IMR-90 (cell line): ENCODE measurements at regions not wholly inside any gene's neighbourhood (a gene's known extent, or its start where the extent isn't known, plus 50 kb on each side); places are given as distances from the start of the nearest gene placed in this dataset.

Experiments used
- ATAC-seq: fragments of 200-7000 bp; cut with Tn5 transposase; 2 replicates; pipeline ENCODE4 v1.9.1; 2020; ENCODE audit warnings: low read depth, mild to moderate bottlenecking, moderate library complexity
- BruUV-seq: library from RNA; stranded (reverse); fragments of 400-500 nt; replicated peaks from 2 replicates; lab custom pipeline; 2021; lab: Mats Ljungman, UMichigan
- CTCF ChIA-PET: fragments of 300-600 bp; formaldehyde crosslinking; extraction: SDS; loops from one replicate; lab custom pipeline; 2021; ENCODE audit warnings: antibody characterized with exemption; lab: Yijun Ruan, JAX
- POLR2A ChIA-PET: fragments of 300-600 bp; sonication (Branson Sonifier 250); formaldehyde crosslinking; loops from one replicate; lab custom pipeline; 2022; ENCODE audit warnings: antibody characterized with exemption; ENCODE audit not compliant: unreplicated experiment; lab: Charles Lee
- DNase-seq: peaks from one replicate; pipeline ENCODE4 v3.0.0; 2013
- H2AFZ ChIP-seq: replicated peaks from 2 replicates; pipeline ENCODE3; 2013; ENCODE audit warnings: low read length, mild to moderate bottlenecking; ENCODE audit not compliant: poor library complexity
- H2AK5ac ChIP-seq: 2 replicates; pipeline ENCODE4 v1.6.1; 2013; ENCODE audit warnings: low read depth, low read length, inconsistent platforms
- H2AK9ac ChIP-seq: replicated peaks from 2 replicates; pipeline ENCODE3; 2013; ENCODE audit warnings: mild to moderate bottlenecking, low read depth, low read length, moderate library complexity; ENCODE audit not compliant: poor library complexity
- H2BK120ac ChIP-seq: 2 replicates; pipeline ENCODE4 v1.6.1; 2013; ENCODE audit warnings: low read depth, low read length, inconsistent platforms
- H2BK15ac ChIP-seq: 3 replicates; pipeline ENCODE4 v1.6.1; 2013; ENCODE audit warnings: low read depth, low read length, inconsistent platforms
- H2BK20ac ChIP-seq: 2 replicates; pipeline ENCODE4 v1.6.1; 2013; ENCODE audit warnings: low read depth, mild to moderate bottlenecking, inconsistent platforms, low read length, moderate library complexity
- H2BK5ac ChIP-seq: 2 replicates; pipeline ENCODE4 v1.6.1; 2013; ENCODE audit warnings: mild to moderate bottlenecking, low read depth, low read length, inconsistent platforms; ENCODE audit not compliant: poor library complexity, severe bottlenecking
- H3K14ac ChIP-seq: replicated peaks from 2 replicates; pipeline ENCODE4 v1.6.1; 2013; ENCODE audit warnings: low read depth, low read length, inconsistent platforms
- H3K18ac ChIP-seq: 2 replicates; pipeline ENCODE4 v1.6.1; 2013; ENCODE audit warnings: low read depth, low read length, control low read depth
- H3K23ac ChIP-seq: 2 replicates; pipeline ENCODE4 v1.6.1; 2013; ENCODE audit warnings: low read depth, low read length, inconsistent platforms
- H3K27ac ChIP-seq: 2 replicates; pipeline ENCODE4 v1.5.1; 2013; ENCODE audit warnings: mild to moderate bottlenecking, control low read depth, low read length; ENCODE audit not compliant: insufficient read depth
- H3K27me3 ChIP-seq: 2 replicates; pipeline ENCODE4 v1.6.1; 2013; ENCODE audit warnings: low read length; ENCODE audit not compliant: control insufficient read depth, insufficient read depth
- H3K36me3 ChIP-seq: 2 replicates; pipeline ENCODE4 v1.6.1; 2013; ENCODE audit warnings: low read length, mixed read lengths; ENCODE audit not compliant: control insufficient read depth, insufficient read depth
- H3K4ac ChIP-seq: 2 replicates; pipeline ENCODE4 v1.6.1; 2013; ENCODE audit warnings: low read depth, low read length, inconsistent platforms
- H3K4me1 ChIP-seq: 2 replicates; pipeline ENCODE4 v1.6.1; 2013; ENCODE audit warnings: low read length, mixed read lengths; ENCODE audit not compliant: control insufficient read depth, insufficient read depth
- H3K4me2 ChIP-seq: 2 replicates; pipeline ENCODE4 v1.6.1; 2013; ENCODE audit warnings: low read depth, mild to moderate bottlenecking, control low read depth, low read length, moderate library complexity
- H3K4me3 ChIP-seq: 2 replicates; pipeline ENCODE4 v1.5.1; 2013; ENCODE audit warnings: low read depth, mild to moderate bottlenecking, control low read depth, low read length, moderate library complexity; ENCODE audit not compliant: insufficient read depth
- H3K56ac ChIP-seq: 2 replicates; pipeline ENCODE4 v1.6.1; 2013; ENCODE audit warnings: low read length, inconsistent platforms; ENCODE audit not compliant: insufficient read depth; ENCODE audit errors: extremely low read depth
- H3K79me1 ChIP-seq, 2 experiments: 2 replicates each; pipeline ENCODE4 v1.6.1; 2013; ENCODE audit warnings: low read length in 2 of 2, inconsistent platforms in 1 of 2, low read depth in 1 of 2
- H3K9ac ChIP-seq: 2 replicates; pipeline ENCODE4 v1.6.1; 2013; ENCODE audit warnings: low read depth, low read length, control low read depth
- H3K9me1 ChIP-seq: 2 replicates; pipeline ENCODE4 v1.6.1; 2013; ENCODE audit warnings: low read length, inconsistent platforms; ENCODE audit not compliant: insufficient read depth
- H3K9me3 ChIP-seq: 2 replicates; pipeline ENCODE4 v1.6.1; 2013; ENCODE audit warnings: low read length; ENCODE audit not compliant: control insufficient read depth, insufficient read depth
- H4K20me1 ChIP-seq: 2 replicates; pipeline ENCODE4 v1.6.1; 2013; ENCODE audit warnings: low read length, inconsistent platforms; ENCODE audit not compliant: insufficient read depth
- H4K5ac ChIP-seq: 2 replicates; pipeline ENCODE4 v1.6.1; 2013; ENCODE audit warnings: mild to moderate bottlenecking, low read depth, low read length, control low read depth
- H4K8ac ChIP-seq, 2 experiments: 2 replicates each; pipeline ENCODE4 v1.6.1; 2013; ENCODE audit warnings: low read depth in 2 of 2, low read length in 2 of 2, control low read depth in 1 of 2, inconsistent platforms in 1 of 2
- H4K91ac ChIP-seq: 2 replicates; pipeline ENCODE4 v1.6.1; 2013; ENCODE audit warnings: low read depth, low read length, inconsistent platforms; ENCODE audit not compliant: insufficient read depth
- BHLHE40 ChIP-seq: fragments of 150-350 bp; IDR thresholded peaks from 2 replicates; pipeline ENCODE4 v1.6.1; 2016; ENCODE audit warnings: mild to moderate bottlenecking, low read depth, low read length
- CEBPB ChIP-seq: IDR thresholded peaks from 2 replicates; pipeline ENCODE4 v1.6.1; 2012; ENCODE audit warnings: low read depth, low read length, improper control_type of control experiment
- CHD1 ChIP-seq: IDR thresholded peaks from 2 replicates; pipeline ENCODE4 v1.6.1; 2012; ENCODE audit warnings: low read depth, low read length, improper control_type of control experiment
- FOS ChIP-seq: fragments of 150-350 bp; IDR thresholded peaks from 2 replicates; pipeline ENCODE4 v1.6.1; 2016; ENCODE audit warnings: low read depth, low read length
- MAFK ChIP-seq: IDR thresholded peaks from 2 replicates; pipeline ENCODE4 v1.6.1; 2012; ENCODE audit warnings: low read depth, low read length, improper control_type of control experiment
- MXI1 ChIP-seq: IDR thresholded peaks from 2 replicates; pipeline ENCODE4 v1.6.1; 2012; ENCODE audit warnings: low read depth, mild to moderate bottlenecking, low read length, moderate library complexity, borderline replicate concordance
- NFE2L2 ChIP-seq: fragments of 150-350 bp; IDR thresholded peaks from 2 replicates; pipeline ENCODE4 v1.6.1; 2016; ENCODE audit warnings: low read depth, mild to moderate bottlenecking, low read length
- POLR2A ChIP-seq: IDR thresholded peaks from 2 replicates; pipeline ENCODE4 v1.6.1; 2012; ENCODE audit warnings: mild to moderate bottlenecking, low read depth, low read length
- SMC3 ChIP-seq: fragments of 150-350 bp; IDR thresholded peaks from 2 replicates; pipeline ENCODE4 v1.6.1; 2016; ENCODE audit warnings: low read depth, mild to moderate bottlenecking, antibody characterized with exemption, low read length, moderate library complexity
- USF2 ChIP-seq: fragments of 150-350 bp; IDR thresholded peaks from 2 replicates; pipeline ENCODE4 v1.6.1; 2017; ENCODE audit warnings: mild to moderate bottlenecking, antibody characterized with exemption, low read length, low read depth
- WGBS, 2 experiments: methylation state at CpG; one replicate each; pipeline versions ENCODE4 v1.1.5 to v1.1.7; 2013; ENCODE audit warnings: missing lambda C conversion rate in 2 of 2; ENCODE audit not compliant: insufficient read length in 1 of 2; ENCODE audit errors: extremely low coverage in 2 of 2; 5-methylcytosine and 5-hydroxymethylcytosine counted together
- dilution Hi-C: fragments of 300-500 bp; cut with HindIII; formaldehyde crosslinking; loops from one replicate; pipeline ENCODE4 v1.14.3; 2018; ENCODE audit warnings: low sequenced_read_pairs; ENCODE audit not compliant: unreplicated experiment
- in situ Hi-C: fragments of 300-500 bp; cut with MboI; formaldehyde crosslinking; loops from 3 replicates; pipeline ENCODE4 v1.14.3; 2019; ENCODE audit warnings: low sequenced_read_pairs, inconsistent platforms, mixed read lengths
- intact Hi-C: fragments of 100-400 bp; cut with micrococcal nuclease; formaldehyde crosslinking; loops from 2 replicates; pipeline ENCODE4 v1.10.0; 2022
- TF ChIP-seq, protein P1 (sequence below): conservative IDR thresholded peaks from 2 replicates; pipeline ENCODE4 v1.5.1; 2012; ENCODE audit warnings: mild to moderate bottlenecking, low read depth, low read length, improper control_type of control experiment
- TF ChIP-seq, protein P2 (sequence below): fragments of 150-350 bp; IDR thresholded peaks from 2 replicates; pipeline ENCODE4 v1.6.1; 2016; ENCODE audit warnings: low read depth, mild to moderate bottlenecking, low read length, moderate library complexity, borderline replicate concordance

DNA sequence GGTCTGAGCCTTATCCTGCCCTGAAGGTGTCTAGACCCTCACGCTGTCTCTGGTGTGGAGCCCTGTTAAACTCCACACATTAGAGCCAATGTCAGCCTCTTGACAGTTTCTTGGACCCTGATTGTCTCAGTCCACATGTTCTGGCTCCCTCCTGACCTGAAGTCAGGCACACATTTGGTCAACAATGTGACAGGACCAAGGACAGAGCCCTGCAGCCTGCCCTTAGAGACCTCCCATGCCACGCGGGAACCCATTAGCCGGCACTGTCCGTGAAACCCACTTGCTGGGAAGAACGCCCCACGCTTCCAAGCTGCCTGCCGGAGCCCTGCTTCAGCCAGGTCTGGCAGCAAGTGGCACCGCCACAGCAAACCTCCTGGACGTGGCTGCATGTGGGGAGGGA is 162.7 kb upstream of the LINGO1 start:
- H3K27me3 ChIP-seq, result peaks cover 35% of the 10 kb centered on the region; the same call in 1 of the 2 replicates
- dilution Hi-C loops, result no loop called here

More for the DNA sequence above, 162.7 kb upstream of the LINGO1 start:
- no peak overlapping the region for H2BK5ac ChIP-seq
- ChIA-PET CTCF (no interaction called here), POLR2A (no interaction called here)
- WGBS, 2 experiments, result 56% methylated on average over 8 of the region's 10 CpGs; no CpG with 5 or more reads in 1 of the 2 experiments
- H4K8ac ChIP-seq, result no peak overlapping the region
- no peak overlapping the region for H3K18ac ChIP-seq
- H3K27ac ChIP-seq, result no peak overlapping the region
- no peak overlapping the region for H3K4me3 ChIP-seq
- ATAC-seq (no peak), DNase-seq (no peak)
- intact Hi-C loops, result no loop called here
- no peak overlapping the region for H2BK15ac ChIP-seq
- in situ Hi-C loops, result no loop called here
- no peaks in the 10 kb centered on the region for H3K79me1 ChIP-seq
- no peaks in the 10 kb centered on the region for H3K9me3 ChIP-seq
- H2BK120ac ChIP-seq, result no peak overlapping the region
- H2AK9ac ChIP-seq, result no peak overlapping the region
- no peak overlapping the region for H3K14ac ChIP-seq
- H4K5ac ChIP-seq, result no peak overlapping the region
- H2AK5ac ChIP-seq, result no peak overlapping the region
- no TSS peak for BruUV-seq
- no peak overlapping the region for H3K4me2 ChIP-seq
- H3K36me3 ChIP-seq, result no peaks in the 10 kb centered on the region
- no peak overlapping the region for H4K91ac ChIP-seq
- H3K56ac ChIP-seq, result no peak overlapping the region
- H4K20me1 ChIP-seq, result no peaks in the 10 kb centered on the region
- H3K4ac ChIP-seq, result no peak overlapping the region
- no peak overlapping the region for H2BK20ac ChIP-seq
- TF ChIP-seq MAFK (no peak), FOS (no peak), CEBPB (no peak), MXI1 (no peak), BHLHE40 (no peak), NFE2L2 (no peak), CHD1 (no peak), SMC3 (no peak), POLR2A (no peak), USF2 (no peak)
- TF ChIP-seq, protein P1, sequence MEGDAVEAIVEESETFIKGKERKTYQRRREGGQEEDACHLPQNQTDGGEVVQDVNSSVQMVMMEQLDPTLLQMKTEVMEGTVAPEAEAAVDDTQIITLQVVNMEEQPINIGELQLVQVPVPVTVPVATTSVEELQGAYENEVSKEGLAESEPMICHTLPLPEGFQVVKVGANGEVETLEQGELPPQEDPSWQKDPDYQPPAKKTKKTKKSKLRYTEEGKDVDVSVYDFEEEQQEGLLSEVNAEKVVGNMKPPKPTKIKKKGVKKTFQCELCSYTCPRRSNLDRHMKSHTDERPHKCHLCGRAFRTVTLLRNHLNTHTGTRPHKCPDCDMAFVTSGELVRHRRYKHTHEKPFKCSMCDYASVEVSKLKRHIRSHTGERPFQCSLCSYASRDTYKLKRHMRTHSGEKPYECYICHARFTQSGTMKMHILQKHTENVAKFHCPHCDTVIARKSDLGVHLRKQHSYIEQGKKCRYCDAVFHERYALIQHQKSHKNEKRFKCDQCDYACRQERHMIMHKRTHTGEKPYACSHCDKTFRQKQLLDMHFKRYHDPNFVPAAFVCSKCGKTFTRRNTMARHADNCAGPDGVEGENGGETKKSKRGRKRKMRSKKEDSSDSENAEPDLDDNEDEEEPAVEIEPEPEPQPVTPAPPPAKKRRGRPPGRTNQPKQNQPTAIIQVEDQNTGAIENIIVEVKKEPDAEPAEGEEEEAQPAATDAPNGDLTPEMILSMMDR, result no peak
- TF ChIP-seq, protein P2, sequence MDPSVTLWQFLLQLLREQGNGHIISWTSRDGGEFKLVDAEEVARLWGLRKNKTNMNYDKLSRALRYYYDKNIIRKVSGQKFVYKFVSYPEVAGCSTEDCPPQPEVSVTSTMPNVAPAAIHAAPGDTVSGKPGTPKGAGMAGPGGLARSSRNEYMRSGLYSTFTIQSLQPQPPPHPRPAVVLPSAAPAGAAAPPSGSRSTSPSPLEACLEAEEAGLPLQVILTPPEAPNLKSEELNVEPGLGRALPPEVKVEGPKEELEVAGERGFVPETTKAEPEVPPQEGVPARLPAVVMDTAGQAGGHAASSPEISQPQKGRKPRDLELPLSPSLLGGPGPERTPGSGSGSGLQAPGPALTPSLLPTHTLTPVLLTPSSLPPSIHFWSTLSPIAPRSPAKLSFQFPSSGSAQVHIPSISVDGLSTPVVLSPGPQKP, result no peak
- no peak overlapping the region for H3K9ac ChIP-seq
- no peaks in the 10 kb centered on the region for H3K4me1 ChIP-seq
- no peak overlapping the region for H2AFZ ChIP-seq
- no peaks in the 10 kb centered on the region for H3K9me1 ChIP-seq
- no peak overlapping the region for H3K23ac ChIP-seq
